ENCODE measurements at regions not wholly inside any gene's neighbourhood (a gene's known extent, or its start where the extent isn't known, plus 50 kb on each side); places are given as distances from the start of the nearest gene placed in this dataset.

DNA sequence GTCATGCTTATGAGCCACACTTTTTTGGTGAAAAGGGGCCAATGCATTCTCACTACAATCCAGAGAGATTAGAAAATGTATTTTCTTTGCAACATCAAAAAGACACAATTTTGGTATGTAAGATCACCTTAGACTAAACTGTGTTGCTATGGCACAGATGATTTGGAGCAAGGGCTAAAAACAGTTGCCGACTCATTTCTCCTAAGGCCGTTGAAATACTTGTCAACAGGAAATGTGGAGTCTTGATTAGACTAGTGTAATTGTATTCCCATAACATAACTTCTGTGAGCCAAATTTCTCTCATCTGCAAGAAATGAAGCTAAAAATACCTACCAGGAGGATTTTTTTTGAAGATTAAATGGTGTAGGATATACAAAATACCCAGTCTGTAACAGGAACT lies 2547.7 kb downstream of the ARAP2 start:
- H3K36me3 Mint-ChIP-seq = peaks cover 6% of the 10 kb centered on the region
- no peaks in the 10 kb centered on the region for H3K36me3 ChIP-seq (ENCODE audit: control insufficient read depth, insufficient read depth, low read length)
- H3K4me1 ChIP-seq (ENCODE audit: control insufficient read depth, insufficient read depth, low read length) = no peaks in the 10 kb centered on the region
- no peaks in the 10 kb centered on the region for H3K27me3 Mint-ChIP-seq (ENCODE audit: low read depth in 2 of 2)
- H3K27ac Mint-ChIP-seq = no peak overlapping the region
- no peak overlapping the region for H3K27ac ChIP-seq (ENCODE audit: low read length)
- H3K9me3 Mint-ChIP-seq = peaks cover 14 to 15% of the 10 kb centered on the region in 2 donors
- ATAC-seq (no peak), DNase-seq (no peak)
- no peaks in the 10 kb centered on the region for H3K27me3 ChIP-seq (ENCODE audit: control insufficient read depth, insufficient read depth, low read length)
- H3K4me3 ChIP-seq (ENCODE audit: low read length) = no peak overlapping the region
- intact Hi-C loops (cut with micrococcal nuclease) = no loop called here
- WGBS (ENCODE audit: insufficient coverage) = no CpG with 5 or more reads among the region's 2 CpGs
- TF ChIP-seq, protein P1, sequence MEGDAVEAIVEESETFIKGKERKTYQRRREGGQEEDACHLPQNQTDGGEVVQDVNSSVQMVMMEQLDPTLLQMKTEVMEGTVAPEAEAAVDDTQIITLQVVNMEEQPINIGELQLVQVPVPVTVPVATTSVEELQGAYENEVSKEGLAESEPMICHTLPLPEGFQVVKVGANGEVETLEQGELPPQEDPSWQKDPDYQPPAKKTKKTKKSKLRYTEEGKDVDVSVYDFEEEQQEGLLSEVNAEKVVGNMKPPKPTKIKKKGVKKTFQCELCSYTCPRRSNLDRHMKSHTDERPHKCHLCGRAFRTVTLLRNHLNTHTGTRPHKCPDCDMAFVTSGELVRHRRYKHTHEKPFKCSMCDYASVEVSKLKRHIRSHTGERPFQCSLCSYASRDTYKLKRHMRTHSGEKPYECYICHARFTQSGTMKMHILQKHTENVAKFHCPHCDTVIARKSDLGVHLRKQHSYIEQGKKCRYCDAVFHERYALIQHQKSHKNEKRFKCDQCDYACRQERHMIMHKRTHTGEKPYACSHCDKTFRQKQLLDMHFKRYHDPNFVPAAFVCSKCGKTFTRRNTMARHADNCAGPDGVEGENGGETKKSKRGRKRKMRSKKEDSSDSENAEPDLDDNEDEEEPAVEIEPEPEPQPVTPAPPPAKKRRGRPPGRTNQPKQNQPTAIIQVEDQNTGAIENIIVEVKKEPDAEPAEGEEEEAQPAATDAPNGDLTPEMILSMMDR (IDR thresholded peaks at IDR 0.05) = no peak
- no peak overlapping the region for H3K4me3 Mint-ChIP-seq
- no peaks in the 10 kb centered on the region for H3K4me1 Mint-ChIP-seq
- peaks cover 7% of the 10 kb centered on the region for H3K9me3 ChIP-seq (ENCODE audit: control insufficient read depth, insufficient read depth, low read length)

DNA sequence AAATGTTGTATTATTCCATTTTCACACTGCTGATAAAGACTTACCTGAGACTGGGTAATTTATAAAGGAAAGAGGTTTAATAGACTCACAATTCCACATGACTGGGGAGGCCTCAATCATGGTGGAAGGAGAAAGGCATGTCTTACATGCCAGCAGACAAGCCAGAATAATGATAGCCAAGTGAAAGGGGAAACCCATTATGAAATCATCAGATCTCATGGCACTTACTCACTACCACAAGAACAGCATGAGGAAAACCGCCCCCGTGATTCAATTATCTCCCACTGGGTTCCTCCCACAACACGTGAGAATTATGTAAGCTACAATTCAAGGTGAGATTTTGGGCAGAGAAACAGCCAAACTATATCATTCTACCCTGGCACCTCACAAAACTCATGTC lies 2535.1 kb downstream of the ARAP2 start:
- H3K27ac ChIP-seq (ENCODE audit: low read length) = no peak overlapping the region
- H3K27ac Mint-ChIP-seq = no peak overlapping the region
- peaks cover 12% of the 10 kb centered on the region for H3K36me3 Mint-ChIP-seq

DNA sequence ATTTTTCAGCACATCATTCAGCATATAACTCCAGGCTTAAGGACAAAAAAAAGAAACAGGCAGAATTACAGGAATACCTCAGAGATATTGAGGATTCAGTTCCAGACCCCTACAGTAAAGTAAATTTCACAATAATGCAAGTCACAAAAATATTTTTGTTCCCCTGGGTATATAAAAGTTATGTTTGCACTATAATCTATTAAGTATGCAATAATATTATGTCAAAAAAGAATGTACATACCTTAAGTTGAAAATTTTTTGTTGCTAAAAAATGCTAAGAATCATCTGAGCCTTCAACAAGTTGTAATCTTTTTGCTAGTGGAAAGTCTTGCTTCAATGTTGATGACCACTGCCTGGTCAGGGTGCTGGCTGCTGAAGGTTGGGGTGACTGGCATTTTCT lies 2532.5 kb downstream of the ARAP2 start:
- Mint-ChIP-seq H3K9me3 (peaks cover 5 to 11% of the 10 kb centered on the region in 2 donors), H3K27ac (no peak overlapping the region), H3K27me3 (ENCODE audit: low read depth in 2 of 2) (no peaks in the 10 kb centered on the region), H3K4me1 (no peaks in the 10 kb centered on the region), H3K4me3 (no peak overlapping the region), H3K36me3 (no peaks in the 10 kb centered on the region)
- Histone ChIP-seq H3K4me1 (ENCODE audit: control insufficient read depth, insufficient read depth, low read length) (no peaks in the 10 kb centered on the region), H3K27me3 (ENCODE audit: control insufficient read depth, insufficient read depth, low read length) (no peaks in the 10 kb centered on the region), H3K36me3 (ENCODE audit: control insufficient read depth, insufficient read depth, low read length) (no peaks in the 10 kb centered on the region), H3K9me3 (ENCODE audit: control insufficient read depth, insufficient read depth, low read length) (peaks cover 10% of the 10 kb centered on the region), H3K4me3 (ENCODE audit: low read length) (no peak overlapping the region), H3K27ac (ENCODE audit: low read length) (no peak overlapping the region)
- ATAC-seq = no peak
- intact Hi-C loops (cut with micrococcal nuclease) = no loop called here
- DNase-seq = no peak
- TF ChIP-seq, protein P1 (IDR thresholded peaks at IDR 0.05) = no peak

More for the DNA sequence above, 2535.1 kb downstream of the ARAP2 start:
- Mint-ChIP-seq H3K4me3 (no peak overlapping the region), H3K27me3 (ENCODE audit: low read depth in 2 of 2) (no peaks in the 10 kb centered on the region), H3K9me3 (peaks cover 9 to 23% of the 10 kb centered on the region in 2 donors), H3K4me1 (no peaks in the 10 kb centered on the region)
- no peaks in the 10 kb centered on the region for H3K36me3 ChIP-seq (ENCODE audit: control insufficient read depth, insufficient read depth, low read length)
- TF ChIP-seq, protein P1 (IDR thresholded peaks at IDR 0.05) = no peak
- intact Hi-C loops (cut with micrococcal nuclease) = no loop called here
- H3K4me3 ChIP-seq (ENCODE audit: low read length) = no peak overlapping the region
- H3K9me3 ChIP-seq (ENCODE audit: control insufficient read depth, insufficient read depth, low read length) = peaks cover 10% of the 10 kb centered on the region
- 84% methylated on average over 3 of the region's 3 CpGs for WGBS (ENCODE audit: insufficient coverage)
- DNase-seq = no peak
- ATAC-seq = no peak
- no peaks in the 10 kb centered on the region for H3K4me1 ChIP-seq (ENCODE audit: control insufficient read depth, insufficient read depth, low read length)
- no peaks in the 10 kb centered on the region for H3K27me3 ChIP-seq (ENCODE audit: control insufficient read depth, insufficient read depth, low read length)

DNA sequence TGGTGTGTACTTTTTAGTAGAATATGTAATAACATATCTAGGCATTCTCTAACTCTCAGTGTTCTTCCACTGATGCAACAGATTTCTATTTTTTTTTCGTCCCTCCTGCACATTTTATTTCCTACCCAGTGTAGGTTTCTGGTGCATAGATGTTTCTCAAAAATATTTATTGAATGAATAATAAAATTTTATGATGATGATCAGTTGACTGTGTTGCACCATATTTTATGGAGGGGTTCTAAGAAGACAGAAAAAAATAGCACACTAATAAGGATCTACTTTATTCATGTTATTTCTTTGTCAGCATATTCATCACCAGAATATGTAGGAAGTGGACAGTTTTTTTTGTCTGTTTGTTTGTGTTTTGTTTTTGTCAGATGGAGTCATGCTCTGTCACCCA lies 2529.3 kb downstream of the ARAP2 start:
- DNase-seq = no peak
- Mint-ChIP-seq H3K36me3 (no peaks in the 10 kb centered on the region), H3K27ac (no peak overlapping the region), H3K9me3 (peaks cover 14 to 20% of the 10 kb centered on the region in 2 donors), H3K4me1 (no peaks in the 10 kb centered on the region), H3K4me3 (no peak overlapping the region), H3K27me3 (ENCODE audit: low read depth in 2 of 2) (no peaks in the 10 kb centered on the region)
- peaks cover under 1% of the 10 kb centered on the region for H3K9me3 ChIP-seq (ENCODE audit: control insufficient read depth, insufficient read depth, low read length)
- ATAC-seq = no peak
- H3K27me3 ChIP-seq (ENCODE audit: control insufficient read depth, insufficient read depth, low read length) = no peaks in the 10 kb centered on the region
- no peak overlapping the region for H3K27ac ChIP-seq (ENCODE audit: low read length)
- WGBS (ENCODE audit: insufficient coverage) = no CpG with 5 or more reads among the region's 1 CpG
- H3K4me1 ChIP-seq (ENCODE audit: control insufficient read depth, insufficient read depth, low read length) = no peaks in the 10 kb centered on the region
- TF ChIP-seq, protein P1 (IDR thresholded peaks at IDR 0.05) = no peak
- no peaks in the 10 kb centered on the region for H3K36me3 ChIP-seq (ENCODE audit: control insufficient read depth, insufficient read depth, low read length)
- no peak overlapping the region for H3K4me3 ChIP-seq (ENCODE audit: low read length)
- intact Hi-C loops (cut with micrococcal nuclease) = no loop called here

Data from natural killer cell (primary cell).